PFSK-1 (cell line): ENCODE measurements at regions not wholly inside any gene's neighbourhood (a gene's known extent, or its start where the extent isn't known, plus 50 kb on each side); places are given as distances from the start of the nearest gene placed in this dataset.

Source experiments
- POLR2AphosphoS5 ChIP-seq: IDR thresholded peaks from 2 replicates; pipeline ENCODE4 v1.6.1; 2012; ENCODE audit warnings: low read depth, mild to moderate bottlenecking, control low read depth, low read length, moderate library complexity
- REST ChIP-seq, 2 experiments: IDR thresholded peaks; 2 replicates each; pipeline versions ENCODE4 v1.6.1 to v1.8.0; 2011 to 2012; ENCODE audit warnings: low read depth in 2 of 2, low read length in 2 of 2, control low read depth in 1 of 2, inconsistent platforms in 1 of 2, mild to moderate bottlenecking in 1 of 2, moderate library complexity in 1 of 2; ENCODE audit not compliant: insufficient read depth in 1 of 2
- SIN3A ChIP-seq: IDR thresholded peaks from 2 replicates; pipeline ENCODE4 v1.6.1; 2012; ENCODE audit warnings: mild to moderate bottlenecking, low read length, moderate library complexity, borderline replicate concordance; ENCODE audit not compliant: insufficient read depth
- TAF1 ChIP-seq: IDR thresholded peaks from 2 replicates; pipeline ENCODE4 v1.6.1; 2012; ENCODE audit warnings: low read length, control low read depth, borderline replicate concordance; ENCODE audit not compliant: insufficient read depth

- TF ChIP-seq POLR2AphosphoS5, result no peak
- no peak for TF ChIP-seq REST (IDR thresholded peaks at IDR 0.05; ENCODE audit: insufficient read depth in 1 of 2, low read depth in 2 of 2, low read length in 2 of 2)
- no peak for TF ChIP-seq TAF1
- no peak for TF ChIP-seq SIN3A
Observed at GRCh38 chr13:83153848-83154247, 728.4 kb downstream of the SLITRK1 start.
